ENCODE measurements at regions not wholly inside any gene's neighbourhood (a gene's known extent, or its start where the extent isn't known, plus 50 kb on each side); places are given as distances from the start of the nearest gene placed in this dataset.

DNA sequence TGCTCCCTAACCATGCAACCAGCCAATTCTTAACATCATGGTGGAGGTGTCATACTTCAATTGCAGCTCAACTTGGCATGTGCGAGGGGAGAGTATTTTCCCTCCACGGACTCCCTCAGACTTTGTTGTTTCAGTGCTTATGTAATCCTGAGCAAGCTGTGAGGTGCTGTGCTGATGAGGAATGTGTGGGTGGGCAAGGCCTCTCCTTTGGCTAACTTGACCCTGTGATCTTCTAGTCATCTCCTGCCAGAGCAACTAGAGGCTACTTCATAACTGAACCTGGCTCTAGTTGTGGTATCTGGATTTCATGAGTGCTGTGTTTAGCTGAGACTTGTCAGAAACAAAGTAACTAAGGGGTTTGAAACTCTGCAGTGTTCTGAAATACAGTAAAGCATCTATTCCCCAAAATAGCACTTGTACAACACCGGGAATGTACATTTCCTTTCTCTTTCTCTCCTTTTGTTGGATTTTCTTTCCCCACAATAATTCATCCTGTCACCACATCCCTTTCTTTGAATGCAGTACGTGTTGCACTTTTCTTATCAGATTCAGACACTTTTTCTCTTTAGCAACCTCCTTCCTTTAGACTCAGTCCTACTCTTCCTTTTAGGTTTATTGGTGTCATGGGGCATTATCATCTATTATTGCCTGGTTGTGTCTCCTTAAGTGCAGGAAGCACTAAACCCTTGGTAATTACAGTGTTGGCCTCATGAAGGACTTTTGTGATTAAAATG is 415.2 kb upstream of the NR3C2 start:
- Histone ChIP-seq H3K4me3 (ENCODE audit: insufficient read depth, low read length, poor library complexity, severe bottlenecking) (no peak overlapping the region), H3K4me2 (ENCODE audit: low read depth, low read length, poor library complexity, severe bottlenecking) (no peak overlapping the region), H4K20me1 (ENCODE audit: low read depth, low read length) (no peaks in the 10 kb centered on the region), H3K27me3 (ENCODE audit: low read length) (no peaks in the 10 kb centered on the region), H3F3A (ENCODE audit: insufficient read depth) (no peaks in the 10 kb centered on the region), H3K9me3 (ENCODE audit: insufficient read depth, low read length) (no peaks in the 10 kb centered on the region), H3K9ac (ENCODE audit: low read length) (no peak overlapping the region), H3K27ac (ENCODE audit: low read depth, low read length) (no peak overlapping the region), H3K9me2 (replicated peaks; ENCODE audit: insufficient read depth, low read length) (no peaks in the 10 kb centered on the region), H2AFZ (ENCODE audit: low read depth, low read length, severe bottlenecking) (no peak overlapping the region), H3K79me2 (ENCODE audit: insufficient read depth, low read length) (no peaks in the 10 kb centered on the region), H3K36me3 (ENCODE audit: low read length) (no peaks in the 10 kb centered on the region)
- TF ChIP-seq, protein P1, sequence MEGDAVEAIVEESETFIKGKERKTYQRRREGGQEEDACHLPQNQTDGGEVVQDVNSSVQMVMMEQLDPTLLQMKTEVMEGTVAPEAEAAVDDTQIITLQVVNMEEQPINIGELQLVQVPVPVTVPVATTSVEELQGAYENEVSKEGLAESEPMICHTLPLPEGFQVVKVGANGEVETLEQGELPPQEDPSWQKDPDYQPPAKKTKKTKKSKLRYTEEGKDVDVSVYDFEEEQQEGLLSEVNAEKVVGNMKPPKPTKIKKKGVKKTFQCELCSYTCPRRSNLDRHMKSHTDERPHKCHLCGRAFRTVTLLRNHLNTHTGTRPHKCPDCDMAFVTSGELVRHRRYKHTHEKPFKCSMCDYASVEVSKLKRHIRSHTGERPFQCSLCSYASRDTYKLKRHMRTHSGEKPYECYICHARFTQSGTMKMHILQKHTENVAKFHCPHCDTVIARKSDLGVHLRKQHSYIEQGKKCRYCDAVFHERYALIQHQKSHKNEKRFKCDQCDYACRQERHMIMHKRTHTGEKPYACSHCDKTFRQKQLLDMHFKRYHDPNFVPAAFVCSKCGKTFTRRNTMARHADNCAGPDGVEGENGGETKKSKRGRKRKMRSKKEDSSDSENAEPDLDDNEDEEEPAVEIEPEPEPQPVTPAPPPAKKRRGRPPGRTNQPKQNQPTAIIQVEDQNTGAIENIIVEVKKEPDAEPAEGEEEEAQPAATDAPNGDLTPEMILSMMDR (IDR thresholded peaks at IDR 0.05; ENCODE audit: insufficient read depth, low read length, poor library complexity, severe bottlenecking) = no peak
- TF ChIP-seq EZH2phosphoT487 (conservative IDR thresholded peaks at IDR 0.05; ENCODE audit: low read length) = no peak

DNA sequence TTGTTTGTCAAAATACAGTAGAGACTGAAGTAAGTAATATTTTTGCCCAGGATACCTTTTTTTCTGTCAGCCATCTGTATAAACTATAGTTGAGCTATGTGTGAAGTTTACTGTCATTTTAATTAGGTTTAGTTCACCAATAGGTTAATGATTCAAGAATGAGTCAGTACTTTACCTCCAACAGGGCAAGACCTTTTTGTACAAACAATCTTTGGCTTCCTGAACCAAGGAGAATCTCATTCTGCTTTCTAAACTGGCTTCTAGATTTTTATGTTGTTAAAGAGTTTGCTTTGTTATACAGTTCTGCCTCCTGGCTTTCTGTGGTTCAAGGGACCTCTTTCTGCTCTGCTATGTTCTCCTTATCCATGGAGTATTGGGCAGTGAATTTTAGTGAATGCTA is 412.0 kb upstream of the NR3C2 start:
- no peaks in the 10 kb centered on the region for H3K27me3 ChIP-seq (ENCODE audit: low read length)
- no peaks in the 10 kb centered on the region for H3K9me2 ChIP-seq (replicated peaks; ENCODE audit: insufficient read depth, low read length)
- no peaks in the 10 kb centered on the region for H3K79me2 ChIP-seq (ENCODE audit: insufficient read depth, low read length)
- no peaks in the 10 kb centered on the region for H4K20me1 ChIP-seq (ENCODE audit: low read depth, low read length)
- no peaks in the 10 kb centered on the region for H3F3A ChIP-seq (ENCODE audit: insufficient read depth)
- no peak overlapping the region for H2AFZ ChIP-seq (ENCODE audit: low read depth, low read length, severe bottlenecking)
- no peak overlapping the region for H3K27ac ChIP-seq (ENCODE audit: low read depth, low read length)
- no peak overlapping the region for H3K4me3 ChIP-seq (ENCODE audit: insufficient read depth, low read length, poor library complexity, severe bottlenecking)
- H3K36me3 ChIP-seq (ENCODE audit: low read length) = no peaks in the 10 kb centered on the region
- no peaks in the 10 kb centered on the region for H3K9me3 ChIP-seq (ENCODE audit: insufficient read depth, low read length)
- no peak for TF ChIP-seq EZH2phosphoT487 (conservative IDR thresholded peaks at IDR 0.05; ENCODE audit: low read length)
- TF ChIP-seq, protein P1 (IDR thresholded peaks at IDR 0.05; ENCODE audit: insufficient read depth, low read length, poor library complexity, severe bottlenecking) = no peak
- H3K9ac ChIP-seq (ENCODE audit: low read length) = no peak overlapping the region
- no peak overlapping the region for H3K4me2 ChIP-seq (ENCODE audit: low read depth, low read length, poor library complexity, severe bottlenecking)

GRCh38 chr4:148852092-148852699 is 410.0 kb upstream of the NR3C2 start:
- no peaks in the 10 kb centered on the region for H3K27me3 ChIP-seq (ENCODE audit: low read length)
- no peaks in the 10 kb centered on the region for H3K9me3 ChIP-seq (ENCODE audit: insufficient read depth, low read length)
- H2AFZ ChIP-seq (ENCODE audit: low read depth, low read length, severe bottlenecking) = no peak overlapping the region
- H3K4me3 ChIP-seq (ENCODE audit: insufficient read depth, low read length, poor library complexity, severe bottlenecking) = no peak overlapping the region
- no peak overlapping the region for H3K4me2 ChIP-seq (ENCODE audit: low read depth, low read length, poor library complexity, severe bottlenecking)
- H3K27ac ChIP-seq (ENCODE audit: low read depth, low read length) = no peak overlapping the region
- H3K9ac ChIP-seq (ENCODE audit: low read length) = no peak overlapping the region
- H3K36me3 ChIP-seq (ENCODE audit: low read length) = no peaks in the 10 kb centered on the region
- TF ChIP-seq, protein P1 (IDR thresholded peaks at IDR 0.05; ENCODE audit: insufficient read depth, low read length, poor library complexity, severe bottlenecking) = no peak
- H3F3A ChIP-seq (ENCODE audit: insufficient read depth) = no peaks in the 10 kb centered on the region
- H4K20me1 ChIP-seq (ENCODE audit: low read depth, low read length) = no peaks in the 10 kb centered on the region
- H3K9me2 ChIP-seq (replicated peaks; ENCODE audit: insufficient read depth, low read length) = no peaks in the 10 kb centered on the region
- H3K79me2 ChIP-seq (ENCODE audit: insufficient read depth, low read length) = no peaks in the 10 kb centered on the region
